Skin epidermis (tissue), 12 donors: ENCODE measurements at regions not wholly inside any gene's neighbourhood (a gene's known extent, or its start where the extent isn't known, plus 50 kb on each side); places are given as distances from the start of the nearest gene placed in this dataset.

Experiments used
- H3K27ac ChIP-seq, 21 experiments: fragments of 200-600 bp; sonication (generic) in 11 of 21; one replicate each; pipeline ENCODE4 v1.5.0; 2020; ENCODE audit warnings: mild to moderate bottlenecking in 3 of 21, inconsistent platforms in 2 of 21, moderate library complexity in 2 of 21
- H3K4me3 ChIP-seq, 7 experiments: fragments of 200-600 bp; sonication (generic) in 2 of 7; one replicate each; pipeline ENCODE4 v1.5.0; 2020; ENCODE audit warnings: inconsistent platforms in 2 of 7, mild to moderate bottlenecking in 2 of 7, moderate library complexity in 1 of 7

- no peak overlapping the region for H3K4me3 ChIP-seq
- H3K27ac ChIP-seq, result peak overlapping the region in 1 of 21 experiments; percentile 21
Measured at GRCh38 chr16:85971902-85972638, 73.1 kb downstream of the IRF8 start.

DNA sequence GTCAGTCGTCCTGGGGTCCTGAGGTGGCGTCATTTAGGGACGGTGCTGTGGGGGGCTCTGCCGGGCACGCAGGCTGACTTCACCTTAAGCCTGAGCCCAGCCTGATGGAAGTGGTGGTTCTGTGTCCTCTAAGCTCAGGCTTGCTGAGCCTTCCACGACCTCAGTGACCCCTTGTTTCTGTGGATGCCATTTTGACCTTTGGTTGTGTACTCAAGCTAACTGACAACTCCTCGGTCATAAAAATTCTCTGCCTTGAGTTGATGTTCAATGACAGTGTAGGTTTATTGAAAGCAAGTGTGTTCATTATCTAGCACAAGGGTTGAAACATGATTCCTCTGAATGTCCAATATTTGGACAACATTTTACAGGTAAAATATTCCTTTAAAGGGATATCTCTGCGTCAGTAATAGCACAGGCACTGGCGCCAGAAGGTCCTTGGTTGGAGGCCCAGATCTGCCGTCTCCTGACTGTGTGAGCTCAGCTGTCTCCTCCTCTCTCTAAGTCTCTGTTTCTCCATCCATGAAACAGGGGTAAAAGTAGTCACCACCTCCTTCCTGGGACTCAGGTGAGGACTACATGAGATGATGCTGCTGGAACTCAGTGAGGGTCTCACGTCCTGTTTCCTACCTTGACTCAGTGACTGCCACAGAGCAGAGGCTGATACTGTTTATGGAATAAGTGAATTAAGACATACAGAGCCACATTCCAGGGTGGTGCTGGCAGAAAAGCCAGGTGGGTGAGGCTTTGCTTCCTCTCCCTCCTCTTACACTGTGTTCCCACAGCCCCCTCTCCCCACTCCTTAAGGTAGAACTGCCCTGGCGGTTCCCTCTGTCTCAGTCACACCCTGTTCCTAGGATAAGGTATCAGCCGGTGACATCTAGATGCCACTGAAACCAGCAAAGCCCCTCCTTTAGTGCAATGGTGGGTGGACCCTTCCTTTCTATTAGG lies 75.7 kb downstream of the IRF8 start:
- no peak overlapping the region for H3K4me3 ChIP-seq
- no peak overlapping the region for H3K27ac ChIP-seq

DNA sequence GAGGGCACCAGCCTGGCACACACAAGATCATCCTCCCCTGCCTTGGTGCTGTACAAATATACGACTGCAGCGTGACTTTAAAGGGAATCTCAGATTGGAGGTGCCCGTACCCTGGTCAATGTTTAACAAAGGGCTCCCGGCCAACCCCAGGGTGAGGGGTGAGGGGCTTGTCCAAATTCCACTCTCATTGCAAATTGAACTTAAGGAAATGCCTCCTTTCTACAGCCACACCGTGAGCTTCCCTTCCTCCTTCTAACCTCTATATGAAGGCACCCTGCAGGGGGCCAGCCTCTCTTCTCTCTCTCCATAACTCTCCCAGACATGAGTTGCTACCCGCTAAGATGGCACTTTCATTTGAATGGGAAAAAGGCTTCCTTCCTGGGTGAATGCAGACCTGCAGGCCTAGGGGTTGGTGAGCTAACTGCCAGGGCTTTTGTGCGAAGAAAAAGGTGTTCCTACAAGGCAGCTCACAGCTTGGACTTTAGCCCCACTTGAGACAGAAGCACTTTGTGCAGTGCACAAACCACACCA lies 76.6 kb downstream of the IRF8 start:
- H3K27ac ChIP-seq, result no peak overlapping the region
- no peak overlapping the region for H3K4me3 ChIP-seq

GRCh38 chr16:85978291-85978775 lies 79.4 kb downstream of the IRF8 start:
- Histone ChIP-seq H3K4me3 (no peak overlapping the region), H3K27ac (peak overlapping the region in 4 of 21 experiments; percentile 5 to 73 (median 18))

GRCh38 chr16:85978976-85979375 lies 80.0 kb downstream of the IRF8 start:
- Histone ChIP-seq H3K27ac (peak overlapping the region in 3 of 21 experiments; percentile 6 to 73 (median 30)), H3K4me3 (no peak overlapping the region)

- H3K27ac ChIP-seq, result no peak overlapping the region
- no peak overlapping the region for H3K4me3 ChIP-seq
Measured at GRCh38 chr16:85979605-85980004, 80.6 kb downstream of the IRF8 start.

- H3K27ac ChIP-seq, result no peak overlapping the region
- no peak overlapping the region for H3K4me3 ChIP-seq
Measured at GRCh38 chr16:85980686-85981085, 81.7 kb downstream of the IRF8 start.

GRCh38 chr16:85981826-85982562 lies 83.0 kb downstream of the IRF8 start:
- H3K27ac ChIP-seq, result peak overlapping the region in 1 of 21 experiments; percentile 32

GRCh38 chr16:85982563-85982939 lies 83.6 kb downstream of the IRF8 start:
- Histone ChIP-seq H3K4me3 (no peak overlapping the region), H3K27ac (peak overlapping the region in 4 of 21 experiments; percentile 5 to 51 (median 25))

More at GRCh38 chr16:85981826-85982562, 83.0 kb downstream of the IRF8 start:
- H3K4me3 ChIP-seq, result no peak overlapping the region

DNA sequence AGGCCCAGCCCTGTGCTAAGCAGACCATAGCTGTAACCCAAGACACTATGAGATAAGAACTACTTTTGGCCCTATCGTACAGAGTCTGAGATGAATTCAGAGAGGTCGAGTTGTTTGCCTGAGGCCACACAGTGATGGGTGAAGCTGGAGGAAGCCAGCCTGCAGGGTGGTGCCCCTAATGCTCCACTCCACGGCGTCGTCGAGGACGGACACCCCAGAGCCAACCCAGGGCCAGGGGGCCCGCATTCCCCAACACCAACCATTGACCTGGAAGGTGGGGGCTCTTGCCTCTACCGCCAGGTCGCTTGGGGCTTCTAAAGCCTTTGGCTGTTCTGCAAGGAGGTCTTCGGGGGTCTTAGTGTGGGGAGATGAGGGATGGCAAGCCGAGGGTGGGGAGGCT lies 84.1 kb downstream of the IRF8 start:
- peak overlapping the region in 5 of 21 experiments; percentile 18 to 51 (median 32) for H3K27ac ChIP-seq

DNA sequence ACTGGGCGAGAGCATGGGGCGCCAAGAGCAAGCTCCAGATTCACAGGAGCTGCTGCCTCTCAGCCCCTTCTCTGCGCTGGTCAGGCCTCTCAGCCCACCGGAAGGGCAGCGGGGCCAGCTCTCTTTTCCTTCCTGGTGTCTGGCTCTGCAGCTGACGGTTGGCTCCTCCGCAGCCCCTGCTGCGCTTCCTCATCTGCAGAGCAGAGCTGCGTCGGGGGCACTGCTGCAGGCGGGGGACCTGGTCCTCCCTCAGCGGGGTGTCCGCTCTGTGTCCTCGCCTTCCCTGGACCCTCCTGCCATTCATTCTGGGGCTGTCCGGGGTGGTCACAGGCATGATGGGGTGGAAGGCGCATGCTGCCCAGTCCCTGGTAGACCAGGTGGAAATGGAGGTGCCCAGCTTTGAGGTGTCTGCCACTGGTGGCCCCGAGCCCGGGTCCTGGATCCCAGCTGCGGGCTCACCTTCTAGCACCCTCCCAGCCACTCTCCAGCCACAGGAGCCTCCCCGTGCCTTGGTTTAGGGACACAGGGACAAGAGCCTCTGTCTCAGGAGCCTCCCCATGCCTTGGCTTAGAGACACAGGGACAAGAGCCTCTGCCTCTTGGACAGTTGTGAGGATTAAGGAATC lies 84.8 kb downstream of the IRF8 start:
- peak overlapping the region in 4 of 21 experiments; percentile 24 to 51 (median 42) for H3K27ac ChIP-seq
- H3K4me3 ChIP-seq, result no peak overlapping the region

More for the DNA sequence above, 84.1 kb downstream of the IRF8 start:
- no peak overlapping the region for H3K4me3 ChIP-seq

DNA sequence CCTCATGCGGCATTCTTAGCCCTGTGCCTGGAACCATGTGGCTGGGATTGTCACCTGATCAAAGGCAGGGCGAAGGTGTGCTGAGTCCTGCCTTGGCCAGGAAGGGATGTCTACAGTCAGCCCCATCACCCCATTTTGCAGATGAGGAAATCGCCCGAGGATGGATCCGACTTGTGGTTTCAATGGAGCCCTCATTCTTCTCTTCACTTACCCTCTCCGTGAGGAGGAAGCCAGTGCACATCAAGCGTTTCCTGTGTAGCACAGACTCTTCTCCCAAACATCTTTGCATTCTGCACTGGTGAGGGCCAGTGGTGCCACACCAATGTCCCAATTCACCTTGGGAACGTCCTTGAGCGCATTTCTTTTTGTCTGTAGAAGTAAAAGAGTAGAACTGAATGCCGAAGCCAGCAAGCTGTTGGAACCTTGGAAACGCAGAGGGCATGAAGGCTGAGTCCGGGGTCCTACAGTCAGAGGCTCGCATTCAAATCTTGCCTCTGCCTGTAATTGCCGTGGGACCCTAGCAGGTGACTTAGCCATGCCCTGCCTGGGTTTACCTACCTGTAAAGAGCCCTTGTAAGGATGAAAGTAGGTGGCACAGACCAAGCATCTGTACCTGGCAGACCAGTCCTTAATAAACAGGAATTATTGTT lies 85.4 kb downstream of the IRF8 start:
- Histone ChIP-seq H3K4me3 (no peak overlapping the region), H3K27ac (peak overlapping the region in 4 of 21 experiments; percentile 24 to 55 (median 44))

- peak overlapping the region in 2 of 21 experiments; percentile 36 to 55 for H3K27ac ChIP-seq
Measured at GRCh38 chr16:85984947-85985451, 86.0 kb downstream of the IRF8 start.

DNA sequence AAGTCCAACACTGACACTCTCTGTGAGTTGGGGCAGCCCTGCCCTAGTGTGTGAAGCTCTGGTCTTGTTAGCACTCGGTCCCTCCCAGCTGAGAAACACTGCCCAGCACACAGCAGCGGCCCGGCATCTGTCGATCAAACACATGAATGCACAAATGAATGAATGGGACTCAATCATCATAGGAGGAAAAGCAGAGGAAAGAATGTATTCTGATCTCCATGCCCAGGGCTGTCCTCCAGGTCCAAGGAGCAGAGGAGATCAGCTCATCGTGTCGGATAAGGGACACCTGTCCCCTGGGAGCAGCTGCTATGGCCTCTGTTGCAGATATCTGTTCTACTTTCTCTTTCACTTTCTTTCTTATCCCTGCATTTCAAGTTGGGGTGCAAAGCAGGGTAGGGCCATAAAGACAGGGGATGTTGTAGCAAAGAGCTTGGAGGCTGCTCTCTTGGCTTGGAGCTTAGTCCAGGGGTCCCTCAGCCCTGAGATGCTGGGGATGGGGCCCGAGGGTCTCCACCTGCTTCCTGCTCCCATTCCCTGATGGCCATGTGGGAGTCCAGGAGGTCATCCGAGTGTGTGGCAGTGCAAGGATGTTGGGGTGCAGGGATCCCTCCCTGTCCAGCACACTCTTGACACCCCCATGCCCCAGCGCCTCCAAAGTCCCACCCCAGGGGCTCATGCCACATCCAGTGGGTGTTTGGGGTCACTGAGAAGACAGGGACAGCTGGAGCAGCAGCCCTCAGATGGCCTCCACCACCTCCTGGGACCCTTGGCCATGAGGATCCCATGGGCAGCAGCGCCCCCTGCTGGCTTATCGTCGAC lies 88.2 kb downstream of the IRF8 start:
- Histone ChIP-seq H3K27ac (peak overlapping the region in 4 of 21 experiments; percentile 2 to 65 (median 4)), H3K4me3 (no peak overlapping the region)

More at GRCh38 chr16:85984947-85985451, 86.0 kb downstream of the IRF8 start:
- no peak overlapping the region for H3K4me3 ChIP-seq

DNA sequence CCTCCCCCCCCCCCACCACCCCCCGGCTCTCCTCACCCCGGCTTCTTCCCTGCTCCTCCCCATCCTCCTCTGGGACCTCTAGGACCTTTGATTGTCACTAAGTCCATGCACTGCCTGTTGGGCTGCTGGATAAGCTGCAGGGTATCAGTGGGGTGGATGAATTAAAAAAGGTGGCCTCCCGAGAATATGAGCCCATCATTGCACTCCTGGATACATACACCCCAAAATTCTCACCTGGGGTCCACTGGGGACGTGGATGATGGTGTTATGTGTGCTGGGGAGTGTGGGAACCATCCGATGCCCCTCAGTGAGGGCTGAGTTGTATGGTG lies 88.8 kb downstream of the IRF8 start:
- no peak overlapping the region for H3K4me3 ChIP-seq
- peak overlapping the region in 2 of 21 experiments; percentile 6 to 35 for H3K27ac ChIP-seq

DNA sequence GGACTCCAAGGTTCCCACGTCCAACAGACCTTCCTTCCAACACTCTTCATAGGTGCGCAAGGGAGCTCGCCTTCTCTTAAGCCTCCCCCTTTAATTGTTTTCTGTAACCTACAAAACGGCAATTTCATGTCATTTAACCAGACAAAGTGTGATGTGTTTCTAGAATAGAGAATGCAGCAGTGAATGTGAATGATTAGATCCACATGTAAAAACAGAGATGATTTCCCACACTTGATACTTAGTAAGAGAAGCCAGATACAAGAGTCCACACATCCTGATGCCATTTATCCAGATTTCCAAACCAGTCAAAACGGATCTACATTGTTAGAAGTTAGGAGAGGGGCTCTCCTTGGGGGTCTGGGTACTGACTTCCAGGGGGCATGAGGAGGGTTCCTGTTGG lies 89.3 kb downstream of the IRF8 start:
- H3K27ac ChIP-seq, result peak overlapping the region in 3 of 21 experiments; percentile 19 to 35 (median 31)
- no peak overlapping the region for H3K4me3 ChIP-seq

GRCh38 chr16:85988723-85989313 lies 89.9 kb downstream of the IRF8 start:
- Histone ChIP-seq H3K27ac (peak overlapping the region in 3 of 21 experiments; percentile 19 to 35 (median 31)), H3K4me3 (no peak overlapping the region)
